Left ventricle myocardium superior (tissue), 1 donor: ENCODE measurements at regions not wholly inside any gene's neighbourhood (a gene's known extent, or its start where the extent isn't known, plus 50 kb on each side); places are given as distances from the start of the nearest gene placed in this dataset.

Experiments
- ATAC-seq: fragments of 200-7000 bp; cut with Tn5 transposase; one replicate; pipeline ENCODE4 v1.9.1; 2020; ENCODE audit warnings: mild to moderate bottlenecking, moderate library complexity
- DNase-seq: peaks from one replicate; pipeline ENCODE4 v3.0.0-alpha.2; 2020
- intact Hi-C: fragments of 100-400 bp; cut with micrococcal nuclease; formaldehyde crosslinking; loops from one replicate; pipeline ENCODE4 v1.11.0; 2022
- donor health status: DM: no; HTN: yes; CAD: no; lungs with severe emphysema.

DNA sequence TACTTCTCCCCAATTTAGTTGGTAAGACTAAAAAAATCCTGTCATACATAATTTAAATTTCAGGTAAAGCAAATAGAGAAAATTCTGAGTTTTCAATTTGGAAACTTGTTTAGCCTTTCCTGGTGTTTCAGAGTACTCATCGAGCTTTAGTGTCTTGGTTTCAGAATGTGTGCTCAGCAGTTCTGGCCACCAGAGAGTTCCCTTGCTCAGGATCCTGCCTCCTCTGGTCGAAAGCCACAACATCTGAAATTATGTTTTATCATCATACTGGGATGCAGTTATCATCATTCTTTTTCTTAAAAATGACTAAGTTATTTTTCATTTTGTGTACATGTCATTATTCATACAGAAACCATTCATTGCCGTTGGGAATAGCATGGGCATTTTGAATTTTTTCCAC, 263.2 kb upstream of the SPRY2 start:
- ATAC-seq = peak; percentile 92
- peak; percentile 29 for DNase-seq
- intact Hi-C loops = no loop called here

DNA sequence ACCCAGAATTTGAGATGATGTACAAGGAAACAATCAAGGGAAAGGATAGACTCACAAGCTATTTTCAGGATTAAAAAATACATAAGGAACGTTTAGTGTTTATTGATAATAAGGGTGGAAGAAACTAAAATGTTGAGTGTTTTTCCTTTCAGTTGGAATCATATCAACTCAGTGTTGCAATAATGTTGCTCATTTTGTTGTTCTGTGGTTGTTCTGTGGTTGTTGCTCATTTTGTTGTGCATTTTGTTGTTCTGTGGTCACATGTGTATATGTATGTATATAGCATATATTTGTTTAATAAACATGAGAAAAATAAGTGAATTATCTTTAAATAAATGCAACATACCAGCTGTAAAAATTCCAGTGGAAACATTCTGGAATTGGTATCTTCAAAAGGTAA, 262.4 kb upstream of the SPRY2 start:
- ATAC-seq = no peak

DNA sequence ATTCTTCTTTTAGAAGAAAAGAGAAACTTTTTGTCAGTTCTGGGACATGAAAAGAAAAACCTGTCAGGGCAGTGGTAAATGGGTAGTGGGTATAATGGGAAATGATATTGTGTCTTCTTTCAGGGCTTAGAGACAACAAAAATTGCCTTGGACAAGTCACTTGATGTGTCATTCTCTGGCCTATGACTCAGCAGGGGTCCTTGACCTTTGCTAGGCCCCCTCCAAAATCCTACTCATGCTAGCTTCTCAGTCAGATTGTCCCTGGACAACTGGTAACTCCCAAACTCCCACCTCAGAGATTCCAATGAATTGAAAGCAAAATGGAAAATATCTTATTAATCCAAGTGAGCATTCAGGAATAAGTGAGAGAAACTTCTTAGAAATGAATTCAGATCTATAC, 258.8 kb upstream of the SPRY2 start:
- intact Hi-C loops = no loop called here
- no peak for DNase-seq
- no peak for ATAC-seq

More for the DNA sequence above, 262.4 kb upstream of the SPRY2 start:
- intact Hi-C loops = no loop called here
- DNase-seq = no peak

DNA sequence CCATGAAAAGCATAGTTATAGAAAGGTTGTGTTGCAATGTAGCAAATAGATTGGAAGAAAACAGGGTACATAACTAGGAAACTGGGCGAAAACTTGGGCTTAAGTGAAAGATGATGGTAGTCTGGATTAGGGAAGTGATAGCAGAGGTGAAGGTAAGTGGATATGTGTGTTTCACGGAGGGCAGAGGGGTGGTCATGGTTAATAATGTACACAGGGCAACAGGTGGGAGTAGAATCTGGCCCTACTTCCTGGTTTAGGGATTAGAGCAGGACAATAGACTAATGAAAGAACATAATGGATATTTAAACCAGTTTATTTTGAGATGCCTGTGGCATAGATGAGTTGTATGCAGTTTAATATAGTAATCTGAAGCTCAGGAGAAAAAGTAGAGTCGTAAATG, 257.3 kb upstream of the SPRY2 start:
- no peak for ATAC-seq
- DNase-seq = no peak
- intact Hi-C loops = no loop called here

DNA sequence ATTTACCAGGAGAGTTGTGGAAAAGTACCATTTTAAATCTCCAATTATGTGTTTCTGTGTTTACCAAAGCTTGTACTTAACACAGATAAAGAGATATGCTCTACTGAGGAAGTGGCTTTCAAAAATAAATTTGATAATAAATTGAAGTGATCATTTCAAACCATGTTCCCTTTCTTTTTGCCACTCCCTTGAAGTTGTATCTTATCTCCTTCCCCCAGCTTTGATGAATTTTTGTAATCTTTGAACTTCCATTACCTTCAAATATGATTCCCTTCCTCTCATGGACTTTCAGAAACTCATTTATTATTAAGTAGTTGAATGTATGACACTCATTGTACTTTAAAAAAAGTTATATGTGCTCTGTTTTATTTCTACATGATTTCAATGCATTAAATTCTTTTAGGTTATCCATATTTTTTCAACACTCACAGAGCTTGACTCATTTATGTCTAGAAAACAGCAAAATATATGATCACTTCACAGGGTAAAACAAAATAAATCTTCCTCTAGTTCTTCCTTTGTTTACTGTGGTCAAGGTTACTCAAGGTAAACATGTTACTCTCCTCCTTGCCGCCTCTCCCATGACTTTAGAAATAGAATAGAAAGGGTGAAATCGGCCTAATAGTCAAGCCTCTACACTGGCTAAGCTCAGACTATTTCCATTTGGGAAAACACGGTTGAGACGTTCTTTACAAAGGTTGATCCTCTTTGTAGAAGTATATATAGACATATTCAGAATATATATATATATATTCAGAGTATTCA, 251.2 kb upstream of the SPRY2 start:
- intact Hi-C loops = no loop called here
- ATAC-seq (no peak), DNase-seq (no peak)

DNA sequence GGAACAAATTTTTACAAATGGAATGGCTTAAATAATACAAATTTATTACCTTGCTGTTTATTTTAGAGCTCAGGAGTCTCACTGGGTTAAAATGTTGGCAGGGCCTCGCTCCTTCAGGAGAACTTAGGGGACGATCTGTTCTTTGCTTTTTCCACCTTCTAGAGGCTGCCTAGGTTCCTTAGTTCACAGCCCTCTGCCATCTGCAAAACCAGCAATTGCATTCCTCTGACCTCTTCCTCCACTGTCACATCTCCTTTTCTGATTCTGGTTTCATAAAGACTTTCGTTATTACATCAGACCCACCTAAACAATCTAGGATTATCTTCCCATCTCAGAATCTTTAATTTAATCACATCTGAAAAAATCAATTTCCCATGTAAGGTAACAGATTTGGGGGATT, 249.6 kb upstream of the SPRY2 start:
- intact Hi-C loops = no loop called here
- ATAC-seq = no peak
- no peak for DNase-seq

DNA sequence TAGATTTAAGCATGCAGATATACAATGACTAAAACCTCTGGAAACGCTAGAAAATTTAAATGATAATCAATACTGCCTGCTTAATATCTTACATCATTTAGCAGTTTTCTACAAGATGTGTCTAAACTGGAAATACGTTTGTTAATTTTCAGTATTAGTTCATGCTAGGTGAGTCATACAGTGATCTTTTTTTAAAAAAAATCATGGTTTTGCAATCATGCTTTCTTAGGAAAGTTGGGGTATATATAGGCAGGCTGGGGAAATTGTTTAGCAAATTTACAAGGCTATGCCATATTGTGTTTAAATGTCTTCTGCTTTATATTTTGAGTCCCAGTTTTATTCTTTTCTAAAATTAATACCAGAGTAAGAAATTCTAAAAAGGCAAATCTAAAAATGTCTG, 245.4 kb upstream of the SPRY2 start:
- intact Hi-C loops = no loop called here
- DNase-seq (no peak), ATAC-seq (no peak)

DNA sequence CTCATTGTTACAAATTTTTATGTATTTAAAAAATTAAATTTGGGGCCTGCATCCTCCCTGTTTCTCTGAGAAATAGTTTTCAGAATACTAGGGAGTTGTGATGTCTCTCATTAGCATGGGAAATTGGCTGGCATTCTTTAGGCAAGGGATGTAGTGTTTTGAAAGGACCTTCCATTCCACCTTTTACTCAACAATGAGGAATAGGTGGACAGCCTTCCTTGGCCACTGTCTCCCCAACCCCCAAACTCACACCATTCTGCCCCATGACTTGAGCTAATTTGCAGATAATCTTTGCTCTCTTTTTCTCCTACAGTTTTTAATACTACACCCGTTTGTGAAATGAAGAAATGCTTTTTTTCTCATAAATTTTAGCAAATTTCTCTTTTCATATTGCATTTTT, 244.6 kb upstream of the SPRY2 start:
- DNase-seq (no peak), ATAC-seq (no peak)
- intact Hi-C loops = no loop called here

DNA sequence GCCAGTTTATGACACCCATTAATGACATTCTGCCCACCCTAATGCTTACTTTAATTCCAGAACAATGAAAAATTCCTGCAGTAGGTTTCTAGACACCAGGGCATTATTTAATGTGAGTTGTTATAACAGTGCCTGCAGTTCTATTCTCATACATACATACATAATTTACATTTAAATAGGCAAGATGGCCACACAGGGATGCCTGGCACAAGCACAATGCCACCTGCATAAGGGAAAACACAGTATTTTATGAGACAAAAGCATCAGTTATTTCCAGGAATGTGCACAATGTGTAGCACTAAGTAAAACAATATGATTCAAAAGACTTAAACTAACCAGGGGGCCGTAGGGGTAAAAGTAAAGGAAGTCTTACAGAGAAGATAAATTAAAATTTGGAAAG, 243.9 kb upstream of the SPRY2 start:
- DNase-seq (no peak), ATAC-seq (no peak)
- intact Hi-C loops = no loop called here

DNA sequence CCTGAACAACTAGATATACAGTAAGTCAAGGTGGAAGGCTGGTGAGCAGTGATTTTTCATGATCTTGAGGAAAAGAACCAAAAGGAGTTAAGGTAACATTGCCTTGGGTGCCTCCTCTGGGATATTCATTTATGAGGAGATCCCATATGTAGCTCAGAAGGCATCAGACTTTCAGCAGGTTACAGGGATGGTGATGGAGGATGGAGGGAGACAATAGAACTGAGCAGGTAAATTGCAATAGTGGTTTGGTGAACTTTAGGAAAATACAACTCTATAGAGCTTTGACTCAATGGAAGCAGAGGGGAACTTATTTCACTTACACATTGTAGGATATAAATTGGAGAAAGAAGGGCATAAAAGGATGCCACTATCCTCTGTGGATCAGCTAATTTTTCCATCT, 243.4 kb upstream of the SPRY2 start:
- ATAC-seq (no peak), DNase-seq (no peak)
- intact Hi-C loops = no loop called here

DNA sequence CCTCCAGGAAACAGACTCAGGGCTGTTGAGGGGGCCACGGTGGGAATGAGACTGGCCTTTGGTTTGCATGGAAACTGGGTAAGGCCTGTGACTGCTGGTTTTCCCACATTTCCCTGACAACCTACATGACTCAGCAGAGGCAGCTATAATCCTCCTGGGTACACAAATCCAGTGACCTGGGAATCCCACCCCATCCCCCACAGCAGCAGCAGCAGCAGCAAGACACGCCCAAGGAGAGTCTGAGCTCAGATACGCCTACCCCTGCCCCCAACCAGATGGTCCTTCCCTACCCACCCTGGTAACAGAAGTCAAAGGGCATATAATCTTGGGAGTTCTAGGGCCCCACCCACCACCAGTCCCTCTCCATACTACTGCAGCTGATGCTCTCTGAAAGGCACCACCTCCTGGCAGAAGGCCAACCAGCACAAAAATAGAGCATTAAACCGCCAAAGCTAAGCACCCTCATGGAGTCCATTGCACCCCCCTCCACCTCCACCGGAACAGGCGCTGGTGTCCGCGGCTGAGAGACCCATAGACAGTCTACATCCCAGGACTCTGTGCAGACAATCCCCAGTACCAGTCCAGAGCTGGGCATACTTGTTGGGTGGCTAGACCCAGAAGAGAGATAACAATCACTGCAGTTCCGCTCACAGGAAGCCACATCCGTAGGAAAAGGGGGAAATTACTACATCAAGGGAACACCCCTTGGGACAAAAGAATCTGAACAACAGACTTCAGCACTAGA, 237.2 kb upstream of the SPRY2 start:
- no peak for ATAC-seq
- DNase-seq = no peak
- intact Hi-C loops = no loop called here

DNA sequence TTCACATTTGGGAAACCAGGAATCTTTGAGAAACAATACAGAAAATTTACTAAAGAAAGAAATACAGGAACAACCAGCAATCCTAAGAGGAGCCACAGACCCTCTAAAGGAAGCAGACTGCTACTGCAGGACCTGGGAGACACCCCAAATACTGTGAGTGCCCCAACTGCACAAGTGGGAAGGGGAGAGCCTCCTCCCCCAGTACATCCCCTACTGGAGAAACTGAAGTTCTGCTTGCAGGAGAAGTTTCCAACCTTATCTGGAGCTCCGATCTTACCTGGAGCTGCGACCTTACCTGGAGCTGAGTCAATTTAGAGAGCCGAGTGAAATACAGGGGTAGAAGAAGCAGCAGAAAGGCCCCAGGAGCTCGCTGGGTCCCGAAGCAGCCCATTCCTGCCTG, 236.4 kb upstream of the SPRY2 start:
- ATAC-seq = no peak
- no peak for DNase-seq

DNA sequence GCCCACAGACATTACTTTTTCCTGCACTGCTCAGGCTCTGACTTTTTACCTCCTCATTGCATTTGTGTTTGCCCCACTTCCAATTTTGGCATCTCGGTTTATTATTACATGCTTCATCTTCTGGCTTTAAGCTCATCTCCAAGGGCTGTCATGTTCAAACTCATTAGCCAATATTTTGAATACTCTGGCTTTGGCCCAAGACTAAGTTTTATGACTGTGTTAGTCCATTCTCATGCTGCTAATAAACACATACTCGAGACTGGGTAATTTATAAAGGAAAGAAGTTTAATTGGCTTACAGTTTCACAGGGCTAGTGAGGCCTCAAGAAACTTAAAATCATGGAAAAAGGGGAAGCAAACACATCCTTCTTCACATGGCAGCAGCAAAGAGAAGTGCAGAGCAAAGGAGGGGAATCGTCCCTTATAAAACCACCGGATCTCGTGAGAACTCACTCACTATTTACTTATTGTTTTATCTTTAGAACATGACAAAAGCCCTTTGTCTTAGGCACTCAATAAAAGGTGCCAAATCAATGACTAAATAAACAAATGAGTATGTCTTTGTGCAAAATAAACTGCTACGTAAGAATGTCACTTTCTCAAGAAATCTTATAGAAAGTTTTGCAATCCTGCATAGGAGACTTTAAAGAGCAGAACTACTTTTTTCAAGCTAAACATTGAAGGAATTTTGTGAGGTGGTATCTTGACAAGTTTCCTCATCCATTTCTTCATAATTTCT, 233.4 kb upstream of the SPRY2 start:
- no peak for DNase-seq
- no peak for ATAC-seq
- intact Hi-C loops = no loop called here

More for the DNA sequence above, 236.4 kb upstream of the SPRY2 start:
- intact Hi-C loops = no loop called here

DNA sequence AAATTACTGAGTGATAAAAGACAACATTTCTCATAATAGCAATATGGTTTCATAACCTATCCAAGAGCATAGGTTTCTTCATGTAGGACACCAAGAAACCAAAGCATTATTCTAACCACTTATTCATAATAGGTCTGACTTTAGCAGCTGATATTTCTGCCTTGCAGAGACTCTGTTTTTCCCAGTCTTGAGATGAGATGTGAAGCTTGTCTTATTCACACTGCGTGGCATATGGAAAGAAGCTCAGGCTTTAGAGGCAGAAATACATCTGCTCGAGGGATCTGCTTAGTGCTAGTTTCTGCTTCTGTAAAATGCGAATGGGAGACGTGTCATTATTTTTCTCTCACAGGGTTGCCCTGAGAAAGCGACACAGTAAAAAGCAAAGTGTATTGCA, 232.0 kb upstream of the SPRY2 start:
- intact Hi-C loops = no loop called here
- ATAC-seq (no peak), DNase-seq (no peak)

DNA sequence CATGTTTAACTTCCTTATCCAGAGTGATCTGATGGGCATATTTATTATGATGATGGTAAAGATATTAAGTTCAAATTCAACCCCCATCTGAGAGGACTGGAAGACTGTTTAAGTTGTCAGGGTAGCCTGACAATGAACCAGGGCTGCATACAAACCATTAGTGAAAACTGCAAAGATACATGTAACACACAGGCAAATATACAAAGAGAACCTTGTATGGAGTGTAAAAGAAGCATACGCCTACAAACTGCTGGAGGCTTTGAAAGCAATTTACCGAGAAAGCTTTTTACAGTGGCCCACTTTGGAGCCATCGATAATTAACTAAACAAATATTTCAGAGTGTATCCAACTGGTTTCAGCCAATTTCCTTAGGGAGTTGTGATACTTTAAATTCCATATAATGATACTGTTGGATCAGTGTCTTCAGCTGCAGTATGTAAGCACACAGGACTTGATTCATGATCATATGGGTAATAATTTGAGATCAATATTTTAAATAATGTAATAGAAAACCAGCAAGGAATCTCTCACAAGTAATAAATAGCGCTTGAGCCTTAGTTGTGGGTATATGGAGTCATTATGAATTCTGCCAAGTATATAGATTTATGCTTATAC, 231.5 kb upstream of the SPRY2 start:
- DNase-seq (no peak), ATAC-seq (no peak)
- intact Hi-C loops = no loop called here

DNA sequence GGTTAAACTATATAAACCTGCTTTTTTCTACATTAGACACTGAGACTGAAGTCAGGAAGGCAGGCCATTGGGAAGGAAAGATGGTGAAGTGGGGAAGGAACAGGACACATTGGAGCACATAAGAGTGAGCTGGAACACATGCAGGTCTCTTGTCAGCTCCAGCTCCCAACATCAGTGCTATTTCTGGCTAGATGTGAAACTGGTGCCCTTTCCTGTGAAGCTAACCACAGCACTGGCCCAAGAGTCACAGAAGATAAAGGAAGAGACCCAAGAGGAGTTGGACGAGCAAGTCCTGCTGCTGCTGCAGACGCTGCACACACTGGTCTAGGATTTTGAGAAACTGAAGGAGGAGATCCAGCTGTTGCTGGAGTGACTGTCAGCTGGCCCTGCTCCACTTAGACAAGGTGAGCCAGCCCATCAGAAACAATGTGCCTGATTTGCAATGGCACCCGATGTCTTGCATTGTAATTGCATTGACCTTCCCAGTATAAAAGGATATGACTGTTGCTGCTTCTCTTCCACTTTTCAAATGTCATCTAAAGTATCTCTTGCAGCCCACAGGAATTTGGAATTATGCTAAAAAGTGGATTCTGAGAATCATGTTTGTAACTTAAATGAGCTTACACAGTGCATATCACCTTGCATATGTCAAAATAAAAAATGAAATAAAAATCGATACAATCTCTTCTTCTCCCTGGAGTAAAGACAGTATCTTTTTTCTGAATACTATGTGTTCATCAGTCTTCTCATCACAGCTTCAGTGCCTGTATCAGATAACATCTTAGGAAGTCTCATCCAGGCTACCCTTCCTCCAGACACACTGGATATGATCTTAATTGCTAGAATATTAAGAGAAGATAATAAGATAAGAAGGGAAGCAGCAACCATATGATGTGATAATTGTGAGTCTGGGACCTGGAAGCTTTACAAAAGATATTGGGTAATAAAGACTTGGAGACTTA, 230.7 kb upstream of the SPRY2 start:
- DNase-seq (peak; percentile 31), ATAC-seq (peak; percentile 96)
- intact Hi-C loops = no loop called here

DNA sequence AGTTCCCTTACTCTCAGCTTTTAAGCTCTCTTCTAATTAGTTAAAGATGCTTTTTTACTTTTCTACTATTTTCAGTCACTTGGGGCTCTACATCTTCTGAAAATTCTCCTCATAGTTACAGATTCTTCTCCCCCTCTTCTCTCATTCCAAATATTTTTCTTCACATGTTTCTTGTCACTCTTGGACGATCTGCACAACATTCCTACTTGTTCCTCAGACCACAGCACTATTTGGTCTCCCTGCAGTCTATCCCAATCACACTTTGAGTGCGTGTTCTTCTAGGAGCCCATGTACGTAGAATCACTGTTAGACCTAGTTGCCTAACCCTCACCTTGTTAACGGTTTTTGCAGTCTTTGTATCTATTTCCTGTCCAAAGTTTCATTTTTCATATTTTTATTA, 222.5 kb upstream of the SPRY2 start:
- ATAC-seq (peak; percentile 20), DNase-seq (no peak)
- intact Hi-C loops = no loop called here

DNA sequence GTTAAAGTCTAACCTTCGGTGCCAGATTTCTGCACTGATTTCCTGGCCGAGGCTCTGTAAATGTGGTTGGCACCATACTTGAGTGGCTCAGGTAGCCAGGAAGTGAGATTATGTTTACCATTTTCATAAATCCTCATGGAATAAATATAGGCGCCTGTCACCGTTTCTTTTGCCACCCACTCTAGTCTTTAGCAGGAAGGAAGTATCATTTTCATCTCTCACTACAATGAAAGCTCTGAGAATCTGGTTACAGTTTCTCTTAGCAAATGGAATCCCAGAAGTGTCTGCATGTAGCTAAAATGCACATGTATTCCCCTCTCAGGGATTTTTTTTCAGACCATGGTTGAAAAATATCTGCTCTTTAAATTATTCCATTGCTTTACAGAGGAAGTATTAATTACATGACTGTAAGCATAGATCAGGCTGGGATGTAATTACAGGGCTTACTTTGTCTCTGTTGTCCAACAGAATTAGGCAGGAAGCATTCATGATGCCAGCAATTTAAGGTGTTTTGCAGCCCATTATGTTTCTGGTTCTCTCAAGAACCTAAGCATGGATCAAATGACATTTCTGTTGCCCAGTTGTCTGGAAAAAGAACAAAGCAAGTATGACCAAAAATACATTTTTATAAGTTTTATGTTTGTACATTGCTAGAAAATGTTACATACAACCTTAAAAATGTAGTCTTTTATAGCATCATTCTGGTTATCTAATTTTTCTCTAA, 221.7 kb upstream of the SPRY2 start:
- no peak for DNase-seq
- intact Hi-C loops = no loop called here
- ATAC-seq = no peak
